ENCODE measurements at regions not wholly inside any gene's neighbourhood (a gene's known extent, or its start where the extent isn't known, plus 50 kb on each side); places are given as distances from the start of the nearest gene placed in this dataset.
"Not testable (repeated sequence)": the region's sequence is repeated elsewhere in the genome, so short reads cannot be mapped to it uniquely, and the experiment has no call there.

DNA sequence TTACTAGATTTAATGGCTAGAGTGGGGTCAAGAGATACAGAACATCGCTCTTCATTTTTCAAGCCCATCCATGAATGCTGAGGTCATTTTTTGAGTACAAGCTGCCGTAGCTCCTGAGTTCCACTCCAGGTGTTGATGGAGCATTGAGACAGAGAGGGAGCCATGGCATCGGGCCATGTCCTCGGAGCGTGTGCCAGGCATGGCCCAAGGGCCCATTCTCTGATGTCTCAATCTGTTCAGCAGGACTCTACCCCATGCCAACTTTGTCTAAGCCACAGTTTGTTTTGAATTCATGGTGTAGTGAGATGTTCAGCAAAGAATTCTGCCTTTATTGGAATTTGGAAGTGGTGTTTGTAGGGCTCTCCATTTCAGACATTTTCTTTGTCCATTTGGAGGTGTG, 110.5 kb upstream of the ADAMTS9 start:
- no peak overlapping the region for H3K4me3 ChIP-seq (ENCODE audit: low read depth, poor library complexity, severe bottlenecking)
- WGBS, 2 donors: 61 to 62% methylated on average over 5 of the region's 5 CpGs
- DNase-seq (ENCODE audit: low spot score in 2 of 2): no peak
- TF ChIP-seq, protein P1, sequence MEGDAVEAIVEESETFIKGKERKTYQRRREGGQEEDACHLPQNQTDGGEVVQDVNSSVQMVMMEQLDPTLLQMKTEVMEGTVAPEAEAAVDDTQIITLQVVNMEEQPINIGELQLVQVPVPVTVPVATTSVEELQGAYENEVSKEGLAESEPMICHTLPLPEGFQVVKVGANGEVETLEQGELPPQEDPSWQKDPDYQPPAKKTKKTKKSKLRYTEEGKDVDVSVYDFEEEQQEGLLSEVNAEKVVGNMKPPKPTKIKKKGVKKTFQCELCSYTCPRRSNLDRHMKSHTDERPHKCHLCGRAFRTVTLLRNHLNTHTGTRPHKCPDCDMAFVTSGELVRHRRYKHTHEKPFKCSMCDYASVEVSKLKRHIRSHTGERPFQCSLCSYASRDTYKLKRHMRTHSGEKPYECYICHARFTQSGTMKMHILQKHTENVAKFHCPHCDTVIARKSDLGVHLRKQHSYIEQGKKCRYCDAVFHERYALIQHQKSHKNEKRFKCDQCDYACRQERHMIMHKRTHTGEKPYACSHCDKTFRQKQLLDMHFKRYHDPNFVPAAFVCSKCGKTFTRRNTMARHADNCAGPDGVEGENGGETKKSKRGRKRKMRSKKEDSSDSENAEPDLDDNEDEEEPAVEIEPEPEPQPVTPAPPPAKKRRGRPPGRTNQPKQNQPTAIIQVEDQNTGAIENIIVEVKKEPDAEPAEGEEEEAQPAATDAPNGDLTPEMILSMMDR (IDR thresholded peaks at IDR 0.05): no peak
- TF ChIP-seq POLR2A (IDR thresholded peaks at IDR 0.05): no peak
- intact Hi-C loops (cut with DNase I; ENCODE audit: low total_unique reads): no loop called here

DNA sequence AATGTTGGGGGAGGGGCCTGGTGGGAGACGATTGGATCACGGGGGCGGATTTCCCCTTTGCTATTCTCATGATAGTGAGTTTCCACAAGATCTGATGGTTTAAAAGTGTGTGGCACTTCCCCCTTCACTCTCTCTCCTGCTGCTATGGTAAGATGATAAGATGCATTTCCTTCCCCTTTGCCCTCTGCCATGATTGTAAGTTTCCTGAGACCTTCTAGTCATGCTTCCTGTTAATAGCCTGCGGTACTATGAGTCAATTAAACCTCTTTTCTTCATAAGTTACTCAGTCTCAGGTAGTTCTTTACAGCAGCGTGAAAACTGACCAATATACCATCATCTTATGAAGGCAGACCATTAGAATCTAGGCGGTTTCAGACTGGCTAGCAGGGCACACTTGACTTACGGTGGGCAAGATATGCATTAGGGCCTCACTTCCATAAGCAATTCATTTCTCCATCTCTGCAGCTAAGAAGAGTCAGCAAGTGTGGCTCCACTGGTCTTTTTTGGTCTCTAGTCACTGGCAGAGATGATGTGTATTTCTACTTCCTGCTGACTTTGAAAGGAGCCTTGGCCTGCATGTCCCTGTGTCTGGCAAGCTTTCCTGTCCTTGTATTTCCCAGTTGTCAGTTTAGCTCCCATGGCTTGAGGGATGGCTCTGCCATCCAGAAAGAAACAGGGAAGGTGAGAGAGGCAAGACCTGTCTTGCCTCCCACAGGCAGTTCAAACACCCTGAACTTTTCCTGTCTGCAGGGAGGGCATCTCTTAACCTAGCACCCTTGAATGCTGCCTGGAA, 109.0 kb upstream of the ADAMTS9 start:
- H3K4me3 ChIP-seq (ENCODE audit: low read depth, poor library complexity, severe bottlenecking): no peak overlapping the region
- 73 to 75% methylated on average over 7 of the region's 7 CpGs for WGBS, 2 donors
- no peak for TF ChIP-seq POLR2A (IDR thresholded peaks at IDR 0.05)
- TF ChIP-seq, protein P1 (IDR thresholded peaks at IDR 0.05): no peak
- peak in 1 of 2 donors; percentile 67 for DNase-seq (ENCODE audit: low spot score in 2 of 2)
- intact Hi-C loops (cut with DNase I; ENCODE audit: low total_unique reads): no loop called here

DNA sequence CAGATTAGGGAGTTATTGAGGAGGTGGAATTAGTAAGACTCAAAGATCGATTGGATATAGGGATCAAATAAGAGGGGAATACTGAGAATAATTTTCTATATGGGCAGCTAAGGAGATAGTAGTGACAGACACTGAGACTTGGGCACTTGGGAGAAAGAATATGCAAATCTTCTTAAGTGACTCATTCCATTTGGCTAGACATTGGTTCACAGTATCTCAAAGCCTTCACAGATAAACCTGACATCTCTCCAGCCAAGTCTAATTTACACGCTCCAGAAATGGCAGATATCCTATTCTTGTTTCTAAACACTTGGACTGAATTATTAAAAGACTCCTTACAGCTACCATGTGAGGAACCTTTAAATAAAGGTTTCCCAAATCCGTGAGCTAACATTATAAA, 104.6 kb upstream of the ADAMTS9 start:
- no peak for DNase-seq (ENCODE audit: low spot score in 2 of 2)
- intact Hi-C loops (cut with DNase I; ENCODE audit: low total_unique reads): no loop called here
- no peak for TF ChIP-seq POLR2A (IDR thresholded peaks at IDR 0.05)
- TF ChIP-seq, protein P1 (IDR thresholded peaks at IDR 0.05): no peak
- H3K4me3 ChIP-seq (ENCODE audit: low read depth, poor library complexity, severe bottlenecking): no peak overlapping the region
- 67 to 72% methylated on average over 3 of the region's 3 CpGs for WGBS, 2 donors

DNA sequence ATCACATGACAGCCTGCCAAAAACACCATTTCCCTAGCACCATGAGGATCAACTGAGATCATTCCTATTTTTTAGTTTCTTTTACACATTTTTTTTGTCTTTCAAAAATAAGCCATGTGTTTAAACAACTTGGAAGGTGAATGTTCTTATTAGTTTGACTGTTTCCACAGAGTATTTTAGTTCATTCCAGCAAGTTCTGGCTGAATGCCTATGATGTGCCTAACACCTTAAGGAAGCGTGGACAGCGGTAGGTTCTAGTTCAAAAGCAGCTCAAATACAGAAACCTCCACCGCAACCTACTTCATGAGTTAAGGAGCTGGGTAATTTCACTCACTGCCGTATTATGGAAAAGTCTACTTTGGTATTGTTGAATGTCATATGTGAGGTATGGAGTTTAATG, 101.3 kb upstream of the ADAMTS9 start:
- 97% methylated on average over 4 of the region's 4 CpGs for WGBS, 2 donors
- TF ChIP-seq POLR2A (IDR thresholded peaks at IDR 0.05): no peak
- TF ChIP-seq, protein P1 (IDR thresholded peaks at IDR 0.05): no peak
- intact Hi-C loops (cut with DNase I; ENCODE audit: low total_unique reads): no loop called here
- no peak for DNase-seq (ENCODE audit: low spot score in 2 of 2)
- no peak overlapping the region for H3K4me3 ChIP-seq (ENCODE audit: low read depth, poor library complexity, severe bottlenecking)

DNA sequence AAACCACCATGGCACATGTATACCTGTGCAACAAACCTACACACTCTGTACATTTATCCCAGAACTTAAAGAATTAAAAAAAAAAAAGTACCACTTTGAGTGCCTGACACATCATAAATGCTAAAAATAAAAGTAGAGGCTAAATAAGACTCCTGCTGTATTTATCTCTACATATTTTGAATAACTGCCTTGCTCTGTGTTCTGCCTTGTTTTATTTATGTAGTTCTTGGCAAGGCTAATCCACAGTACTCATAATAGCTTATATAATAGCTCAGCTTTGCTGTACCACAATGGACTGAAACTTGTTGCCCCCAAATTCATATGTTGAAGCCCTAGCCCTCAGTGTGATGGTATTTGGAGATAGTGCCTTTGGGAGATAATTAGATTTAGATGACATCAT, 95.4 kb upstream of the ADAMTS9 start:
- no peak overlapping the region for H3K4me3 ChIP-seq (ENCODE audit: low read depth, poor library complexity, severe bottlenecking)
- DNase-seq (ENCODE audit: low spot score in 2 of 2): no peak
- intact Hi-C loops (cut with DNase I; ENCODE audit: low total_unique reads): no loop called here
- TF ChIP-seq POLR2A (IDR thresholded peaks at IDR 0.05): no peak
- TF ChIP-seq, protein P1 (IDR thresholded peaks at IDR 0.05): no peak

DNA sequence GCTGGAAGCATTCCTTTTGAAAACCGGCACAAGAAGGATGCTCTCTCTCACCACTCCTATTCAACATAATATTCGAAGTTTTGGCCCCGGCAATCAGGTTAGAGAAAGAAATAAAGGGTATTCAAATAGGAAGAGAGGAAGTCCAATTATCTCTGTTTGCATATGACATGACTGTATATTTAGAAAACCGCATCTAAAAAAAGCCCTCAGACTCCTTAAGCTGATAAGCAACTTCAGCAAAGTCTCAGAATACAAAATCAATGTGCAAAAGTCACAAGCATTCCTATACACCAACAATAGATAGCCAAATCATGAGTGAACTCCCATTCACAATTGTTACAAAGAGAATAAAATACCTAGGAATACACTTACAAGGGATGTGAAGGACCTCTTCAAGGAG, 93.1 kb upstream of the ADAMTS9 start:
- intact Hi-C loops (cut with DNase I; ENCODE audit: low total_unique reads); DNase-seq (ENCODE audit: low spot score in 2 of 2): not testable (repeated sequence)
- WGBS, 2 donors: 90 to 94% methylated on average over 4 of the region's 4 CpGs

More for the DNA sequence above, 93.1 kb upstream of the ADAMTS9 start:
- H3K4me3 ChIP-seq (ENCODE audit: low read depth, poor library complexity, severe bottlenecking): not testable (repeated sequence)
